CD1c-positive myeloid dendritic cell (primary cell): ENCODE measurements at regions not wholly inside any gene's neighbourhood (a gene's known extent, or its start where the extent isn't known, plus 50 kb on each side); places are given as distances from the start of the nearest gene placed in this dataset.
"Not testable (repeated sequence)": the region's sequence is repeated elsewhere in the genome, so short reads cannot be mapped to it uniquely, and the experiment has no call there.

Experiments
- DNase-seq: peaks from one replicate; pipeline ENCODE4 v3.0.0-alpha.2; 2016; ENCODE audit errors: extremely low spot score

DNA sequence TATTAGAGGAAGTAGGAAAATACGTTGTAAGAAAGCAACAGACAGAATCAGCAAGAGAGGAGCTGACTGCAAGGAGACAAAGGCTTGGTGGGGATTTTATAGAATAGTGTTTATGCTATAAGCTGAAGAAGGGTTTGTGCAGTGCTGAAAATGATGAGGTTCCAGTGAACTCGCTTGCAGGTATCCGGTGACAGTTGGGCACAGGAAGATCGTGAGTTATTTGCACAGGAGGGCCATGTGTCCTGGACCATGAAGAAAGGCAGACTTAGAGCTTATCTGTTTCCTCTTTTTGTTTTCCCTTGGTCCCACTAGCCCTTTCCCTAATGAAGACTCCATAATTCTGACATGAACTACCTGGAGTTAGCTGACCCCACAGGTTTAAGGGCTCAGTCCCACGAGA is 61.4 kb downstream of the NXNL2 start:
- DNase-seq: no peak

DNA sequence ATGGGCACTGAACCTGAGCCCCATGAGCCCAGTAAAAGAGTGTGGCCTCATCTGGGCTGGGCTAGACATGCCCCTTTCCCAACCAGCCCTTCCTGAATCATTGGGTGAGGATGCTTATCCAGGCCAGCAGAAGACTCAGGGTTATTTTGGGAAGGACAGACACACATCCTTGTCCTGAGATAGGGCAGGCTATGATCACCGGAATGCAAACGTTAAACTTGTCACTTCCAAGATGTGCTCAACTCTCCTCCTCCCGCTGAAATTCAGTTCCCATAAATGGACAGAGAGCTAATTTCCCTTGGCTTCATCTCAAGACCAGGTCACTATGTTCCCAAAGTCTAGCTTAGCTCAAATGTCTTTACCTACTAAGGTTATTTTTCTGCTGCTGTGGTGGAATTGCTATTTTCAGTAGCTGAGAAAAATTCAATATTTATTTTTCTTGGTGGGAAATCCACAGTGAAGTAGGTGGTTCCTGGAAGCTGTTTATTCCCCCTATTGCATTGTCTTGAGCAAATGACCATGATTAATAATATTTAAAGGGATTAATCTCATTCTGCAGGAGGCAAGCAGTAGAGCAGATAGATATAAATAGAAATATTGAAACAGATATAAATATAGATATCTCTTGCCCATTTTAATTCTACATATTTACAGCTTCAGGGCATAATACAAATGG is 70.0 kb downstream of the NXNL2 start:
- DNase-seq: no peak

GRCh38 chr9:88605512-88606362 is 70.8 kb downstream of the NXNL2 start:
- no peak for DNase-seq

DNA sequence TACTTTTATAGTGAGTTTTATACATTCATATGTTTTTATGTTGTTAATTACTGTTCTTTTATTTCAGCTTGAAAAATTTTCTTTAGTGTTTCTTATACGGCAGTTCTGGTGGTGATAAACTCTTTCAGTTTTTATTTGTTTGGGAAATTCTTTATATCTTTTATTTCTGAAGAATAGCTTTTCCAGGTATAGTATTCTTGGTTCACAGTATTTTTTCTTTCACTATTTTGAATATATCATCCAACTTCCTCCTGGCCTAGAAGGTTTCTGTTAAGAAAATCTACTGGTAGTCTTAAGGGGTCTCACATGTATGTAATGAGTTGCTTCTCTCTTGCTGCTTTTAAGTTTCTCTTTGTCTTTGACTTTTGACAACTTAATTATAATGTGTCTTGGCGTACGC is 79.4 kb downstream of the NXNL2 start:
- DNase-seq: no peak

GRCh38 chr9:88623698-88624097 is 88.7 kb downstream of the NXNL2 start:
- DNase-seq: no peak

- DNase-seq: no peak
Measured at GRCh38 chr9:88628114-88628513, 93.1 kb downstream of the NXNL2 start.

- DNase-seq: no peak
Measured at GRCh38 chr9:88628811-88629210, 93.8 kb downstream of the NXNL2 start.

DNA sequence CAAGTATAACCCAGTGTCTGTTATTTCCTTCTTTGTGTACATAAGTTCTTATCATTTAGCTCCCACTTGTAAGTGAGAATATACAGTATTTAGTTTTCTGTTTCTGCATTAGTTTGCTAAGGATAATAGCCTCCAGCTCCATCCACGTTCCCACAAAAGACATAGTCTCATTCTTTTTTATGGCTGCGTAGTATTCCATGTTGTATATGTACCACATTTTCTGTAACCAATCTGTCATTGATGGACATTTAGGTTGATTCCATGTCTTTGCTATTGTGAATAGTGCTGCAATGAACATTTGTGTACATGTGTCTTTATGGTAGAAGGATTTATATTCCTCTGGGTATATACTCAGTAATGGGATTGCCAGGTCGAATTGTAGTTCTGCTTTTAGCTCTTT is 95.6 kb downstream of the NXNL2 start:
- not testable (repeated sequence) for DNase-seq

DNA sequence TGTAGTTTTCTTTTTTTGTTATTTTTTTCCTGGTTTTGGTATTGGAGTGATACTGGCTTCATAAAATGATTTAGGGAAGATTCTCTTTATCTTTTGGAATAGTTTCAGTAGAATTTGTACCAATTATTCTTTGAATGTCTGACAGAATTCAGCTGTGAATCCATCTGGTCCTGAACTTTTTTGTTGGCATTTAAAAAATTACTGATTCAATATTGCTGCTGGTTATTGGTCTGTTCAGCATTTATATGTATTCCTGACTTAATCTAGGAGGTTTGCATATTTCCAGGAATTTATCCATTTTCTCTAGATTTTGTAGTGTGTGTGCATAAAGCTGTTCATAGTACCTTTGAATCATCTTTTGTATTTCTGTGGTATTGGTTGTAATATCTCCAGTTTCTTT is 100.2 kb downstream of the NXNL2 start:
- no peak for DNase-seq

DNA sequence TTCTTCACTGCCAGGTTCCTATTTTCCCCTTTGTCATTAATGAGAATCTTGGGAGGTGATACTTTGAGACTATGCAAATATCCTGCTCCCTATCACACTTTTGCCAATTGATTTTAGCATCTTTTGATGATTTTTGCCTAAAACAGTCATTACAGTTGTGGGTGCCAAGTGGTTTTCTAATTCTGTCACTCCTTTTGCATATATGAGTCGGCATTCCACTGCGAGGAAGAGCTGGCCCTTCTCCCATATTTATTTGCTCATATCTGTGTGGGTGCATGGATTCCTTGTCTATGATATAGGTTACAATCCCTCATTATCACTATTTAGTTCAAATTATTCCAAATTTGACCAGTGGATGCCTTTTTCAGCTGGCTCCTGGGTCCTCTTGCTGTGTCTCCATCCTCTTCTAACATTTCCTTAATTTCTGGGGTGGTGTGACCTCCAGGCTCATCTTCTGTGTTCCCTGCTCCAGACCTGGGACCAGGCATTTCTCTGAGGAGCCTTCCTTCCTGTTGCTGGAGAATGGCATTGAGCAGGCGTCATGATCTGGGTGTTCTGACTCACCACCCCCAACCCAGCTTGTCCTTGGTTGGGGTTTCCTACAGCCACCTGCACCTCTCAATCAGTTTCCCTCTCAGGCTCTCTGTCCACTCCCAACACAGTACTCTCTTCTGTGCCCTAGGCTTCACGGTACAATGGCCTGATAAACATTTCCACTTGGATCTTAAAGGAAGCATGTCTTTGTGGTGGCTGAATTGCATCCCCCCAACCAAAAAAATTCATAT is 106.7 kb downstream of the NXNL2 start:
- DNase-seq: no peak

GRCh38 chr9:88642336-88642735 is 107.4 kb downstream of the NXNL2 start:
- no peak for DNase-seq

GRCh38 chr9:88643931-88644330 is 109.0 kb downstream of the NXNL2 start:
- no peak for DNase-seq

DNA sequence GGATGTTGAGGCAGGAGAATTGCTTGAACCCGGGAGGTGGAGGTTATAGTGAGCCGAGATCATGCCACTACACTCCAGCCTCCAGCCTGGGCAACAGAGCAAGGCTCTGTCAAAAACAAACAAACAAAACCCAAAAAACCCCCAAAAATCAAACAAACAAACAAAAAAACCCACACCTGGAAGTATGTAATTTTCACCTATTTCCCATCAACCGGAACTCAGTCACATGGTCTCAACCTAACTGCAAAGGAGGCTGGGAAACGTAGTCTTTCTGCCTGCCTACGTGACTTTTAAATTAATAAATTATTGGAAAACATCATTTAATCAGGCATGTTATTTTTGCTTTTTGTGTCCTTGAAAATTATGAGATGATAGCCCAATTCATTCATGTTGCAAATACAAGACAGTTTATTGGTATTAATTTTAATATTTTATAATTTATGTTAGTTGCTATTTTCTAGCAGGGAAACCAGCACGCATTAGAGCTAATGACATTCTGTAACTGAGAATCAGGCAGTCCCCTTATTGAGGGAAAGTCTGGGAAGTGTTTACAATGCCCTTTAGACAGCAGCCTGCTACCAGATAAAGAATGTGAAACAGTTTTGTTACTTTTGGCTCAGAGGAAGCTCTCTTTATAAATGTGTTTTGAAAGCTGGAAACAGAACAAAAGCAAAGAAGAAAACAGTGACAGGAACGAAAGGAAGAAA is 110.3 kb downstream of the NXNL2 start:
- no peak for DNase-seq

- DNase-seq: no peak
Measured at GRCh38 chr9:88645879-88646199, 110.9 kb downstream of the NXNL2 start.

DNA sequence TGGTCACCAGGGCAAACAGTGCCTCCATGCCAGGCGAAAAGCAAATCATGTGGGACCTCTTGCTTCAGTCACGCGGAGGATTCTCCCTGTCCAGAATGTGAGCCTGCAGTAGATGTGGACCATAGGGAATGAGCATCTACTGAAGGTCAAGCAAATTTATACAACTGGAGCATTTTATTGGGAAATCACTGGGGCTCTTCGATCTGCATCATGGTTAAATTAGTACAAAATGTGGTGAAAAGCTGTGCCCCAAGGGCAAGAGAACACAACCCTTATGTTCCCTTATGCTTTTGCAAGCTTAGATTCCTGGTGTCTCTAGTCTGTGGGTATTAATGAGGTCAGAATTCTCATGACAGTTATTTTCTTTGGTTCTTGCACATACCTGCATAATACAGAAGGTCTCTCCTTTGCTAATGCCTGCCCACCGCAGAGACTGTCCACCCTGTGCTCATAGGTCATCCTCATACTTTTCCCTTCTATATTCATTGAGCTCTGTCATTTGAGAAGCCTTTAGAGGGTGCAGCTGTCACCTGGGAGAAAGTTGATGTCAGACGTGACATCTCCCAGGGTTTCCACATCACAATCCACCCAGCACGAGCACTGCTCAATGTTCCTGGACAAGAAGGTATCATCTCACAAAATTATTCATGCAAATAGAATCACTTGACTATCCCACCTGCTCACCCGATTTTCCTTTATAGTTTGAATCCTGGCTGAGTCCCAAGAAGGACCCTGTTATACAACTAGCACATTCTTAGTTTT is 111.7 kb downstream of the NXNL2 start:
- no peak for DNase-seq

DNA sequence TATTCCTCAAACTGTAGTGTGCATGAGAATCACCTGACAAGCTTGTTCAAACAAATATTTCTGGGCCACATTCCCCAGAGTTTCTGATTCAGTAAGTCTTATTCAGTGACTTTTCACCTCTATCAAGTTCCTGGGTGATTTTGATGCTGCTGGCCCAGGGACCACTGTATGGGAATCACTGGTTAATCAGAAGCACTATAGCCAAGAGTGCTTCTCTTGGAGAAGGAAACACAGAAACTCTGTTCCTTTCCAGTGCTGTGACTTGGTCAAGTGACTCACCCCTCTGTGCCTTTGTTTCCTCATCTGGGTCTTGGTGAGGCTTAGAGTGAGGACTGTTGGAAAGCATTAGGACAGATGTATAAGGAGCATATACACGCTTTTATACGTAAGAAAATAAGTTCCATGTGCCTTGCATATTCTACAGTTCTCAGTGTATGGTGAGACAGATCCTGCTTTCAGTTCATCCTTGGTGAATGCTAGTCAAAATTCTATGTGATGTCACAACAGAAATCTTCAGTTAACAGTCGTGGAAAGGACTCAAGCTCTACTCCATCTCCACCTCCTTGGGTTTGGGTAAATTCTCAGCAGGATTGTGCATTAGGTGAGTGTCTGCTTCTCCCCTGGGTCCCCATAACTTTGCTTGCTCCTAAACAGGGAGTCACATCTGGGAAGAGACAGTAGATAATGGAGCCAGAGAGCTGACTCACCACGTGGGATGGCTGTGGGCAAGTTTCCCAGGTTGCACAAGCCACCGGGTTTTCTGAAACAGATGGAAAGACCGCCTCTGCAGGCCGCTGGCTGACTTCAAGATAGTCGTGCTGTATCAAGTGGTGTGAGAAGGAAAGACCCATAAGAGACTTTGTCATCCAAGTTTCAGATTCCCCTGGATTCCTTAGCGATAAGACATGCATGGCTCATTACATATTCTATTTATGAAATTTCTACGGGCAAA is 117.0 kb downstream of the NXNL2 start:
- no peak for DNase-seq

GRCh38 chr9:88652876-88653275 is 117.9 kb downstream of the NXNL2 start:
- DNase-seq: no peak

DNA sequence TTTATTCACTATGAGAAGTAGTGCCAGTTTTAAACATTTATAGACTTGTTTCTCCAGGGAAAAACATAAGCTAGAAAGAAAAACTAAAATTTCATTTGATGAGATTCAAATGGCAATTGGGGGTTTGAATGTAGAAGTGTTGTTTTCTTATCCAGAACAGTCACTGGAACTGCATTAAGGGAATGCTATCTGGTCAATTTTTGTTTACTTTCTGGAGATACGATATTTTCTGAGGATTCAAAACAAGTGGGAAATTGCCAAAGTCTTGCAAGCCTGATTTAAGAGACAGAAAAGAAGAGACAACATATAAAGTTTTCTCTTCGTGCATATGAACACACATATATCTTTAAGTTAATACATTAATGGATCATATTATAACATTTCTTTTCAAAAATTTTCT is 118.4 kb downstream of the NXNL2 start:
- DNase-seq: no peak

GRCh38 chr9:88653911-88654310 is 118.9 kb downstream of the NXNL2 start:
- DNase-seq: no peak

DNA sequence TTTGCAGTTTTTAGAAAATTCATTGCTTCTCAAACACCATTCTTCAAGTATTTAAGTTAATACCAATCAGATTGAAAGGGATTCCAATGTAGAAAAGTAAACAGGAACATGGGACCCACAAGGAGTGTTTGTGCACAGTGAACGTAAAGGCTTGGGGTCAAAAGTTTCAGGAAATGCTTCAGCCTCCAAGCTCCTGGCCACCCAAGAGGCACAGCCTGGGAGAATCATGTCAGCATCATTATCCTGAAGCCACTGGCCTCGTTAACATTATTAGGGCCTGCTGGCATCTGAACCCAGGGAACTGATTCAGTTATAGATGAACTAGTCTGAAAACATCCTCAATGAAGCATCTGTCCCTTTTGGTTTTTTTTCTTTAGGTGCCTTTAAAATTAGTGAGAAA is 122.9 kb downstream of the NXNL2 start:
- DNase-seq: no peak
